ENCODE measurements at regions not wholly inside any gene's neighbourhood (a gene's known extent, or its start where the extent isn't known, plus 50 kb on each side); places are given as distances from the start of the nearest gene placed in this dataset.

GRCh38 chr1:113247782-113248181, 142.5 kb upstream of the MAGI3 start:
- Histone ChIP-seq H3K4me1 (ENCODE audit: low read length) (no peaks in the 10 kb centered on the region), H3K9me2 (replicated peaks; ENCODE audit: insufficient read depth, low read length) (no peaks in the 10 kb centered on the region), H2AFZ (ENCODE audit: low read length) (no peak overlapping the region), H3K4me3 (ENCODE audit: low read length) (no peak overlapping the region), H3K27me3 (replicated peaks; ENCODE audit: insufficient read depth, low read length) (no peaks in the 10 kb centered on the region), H3K36me3 (replicated peaks; ENCODE audit: insufficient read depth, low read length) (no peaks in the 10 kb centered on the region), H3K4me2 (ENCODE audit: low read depth, low read length) (no peak overlapping the region), H3K79me2 (ENCODE audit: low read length) (no peaks in the 10 kb centered on the region), H3K27ac (ENCODE audit: low read length) (no peak overlapping the region), H3K9me3 (replicated peaks; ENCODE audit: insufficient read depth, low read length) (no peaks in the 10 kb centered on the region), H4K20me1 (ENCODE audit: insufficient read depth, low read length) (no peaks in the 10 kb centered on the region), H3F3A (ENCODE audit: insufficient read depth, low read length) (no peaks in the 10 kb centered on the region), H3K9ac (ENCODE audit: low read length) (no peak overlapping the region)
- DNase-seq: no peak
- no peak for TF ChIP-seq EZH2 (optimal IDR thresholded peaks at IDR 0.05; ENCODE audit: low read depth, low read length)
- no peak for TF ChIP-seq EZH2phosphoT487 (IDR thresholded peaks at IDR 0.05; ENCODE audit: low read length)
- TF ChIP-seq CTCF (IDR thresholded peaks at IDR 0.05; ENCODE audit: low read length): no peak

GRCh38 chr1:113248494-113248893, 141.8 kb upstream of the MAGI3 start:
- DNase-seq: no peak
- Histone ChIP-seq H3F3A (ENCODE audit: insufficient read depth, low read length) (no peaks in the 10 kb centered on the region), H3K4me2 (ENCODE audit: low read depth, low read length) (no peak overlapping the region), H3K27me3 (replicated peaks; ENCODE audit: insufficient read depth, low read length) (no peaks in the 10 kb centered on the region), H3K4me1 (ENCODE audit: low read length) (no peaks in the 10 kb centered on the region), H3K9ac (ENCODE audit: low read length) (no peak overlapping the region), H3K4me3 (ENCODE audit: low read length) (no peak overlapping the region), H3K27ac (ENCODE audit: low read length) (no peak overlapping the region), H3K79me2 (ENCODE audit: low read length) (no peaks in the 10 kb centered on the region), H3K9me3 (replicated peaks; ENCODE audit: insufficient read depth, low read length) (no peaks in the 10 kb centered on the region), H4K20me1 (ENCODE audit: insufficient read depth, low read length) (no peaks in the 10 kb centered on the region), H2AFZ (ENCODE audit: low read length) (no peak overlapping the region), H3K36me3 (replicated peaks; ENCODE audit: insufficient read depth, low read length) (no peaks in the 10 kb centered on the region), H3K9me2 (replicated peaks; ENCODE audit: insufficient read depth, low read length) (no peaks in the 10 kb centered on the region)
- TF ChIP-seq EZH2 (optimal IDR thresholded peaks at IDR 0.05; ENCODE audit: low read depth, low read length) (no peak), EZH2phosphoT487 (IDR thresholded peaks at IDR 0.05; ENCODE audit: low read length) (no peak), CTCF (IDR thresholded peaks at IDR 0.05; ENCODE audit: low read length) (no peak)

GRCh38 chr1:113250161-113250560, 140.2 kb upstream of the MAGI3 start:
- Histone ChIP-seq H3K27me3 (replicated peaks; ENCODE audit: insufficient read depth, low read length) (no peaks in the 10 kb centered on the region), H3K9me2 (replicated peaks; ENCODE audit: insufficient read depth, low read length) (no peaks in the 10 kb centered on the region), H3K27ac (ENCODE audit: low read length) (no peak overlapping the region), H3K9ac (ENCODE audit: low read length) (no peak overlapping the region), H3K4me3 (ENCODE audit: low read length) (no peak overlapping the region), H3F3A (ENCODE audit: insufficient read depth, low read length) (no peaks in the 10 kb centered on the region), H3K4me1 (ENCODE audit: low read length) (no peaks in the 10 kb centered on the region), H3K9me3 (replicated peaks; ENCODE audit: insufficient read depth, low read length) (no peaks in the 10 kb centered on the region), H3K36me3 (replicated peaks; ENCODE audit: insufficient read depth, low read length) (no peaks in the 10 kb centered on the region), H3K4me2 (ENCODE audit: low read depth, low read length) (no peak overlapping the region), H3K79me2 (ENCODE audit: low read length) (no peaks in the 10 kb centered on the region), H4K20me1 (ENCODE audit: insufficient read depth, low read length) (no peaks in the 10 kb centered on the region), H2AFZ (ENCODE audit: low read length) (no peak overlapping the region)
- no peak for DNase-seq
- no peak for TF ChIP-seq CTCF (IDR thresholded peaks at IDR 0.05; ENCODE audit: low read length)
- TF ChIP-seq EZH2 (optimal IDR thresholded peaks at IDR 0.05; ENCODE audit: low read depth, low read length): no peak
- TF ChIP-seq EZH2phosphoT487 (IDR thresholded peaks at IDR 0.05; ENCODE audit: low read length): no peak
